ENCODE measurements at regions not wholly inside any gene's neighbourhood (a gene's known extent, or its start where the extent isn't known, plus 50 kb on each side); places are given as distances from the start of the nearest gene placed in this dataset.

DNA sequence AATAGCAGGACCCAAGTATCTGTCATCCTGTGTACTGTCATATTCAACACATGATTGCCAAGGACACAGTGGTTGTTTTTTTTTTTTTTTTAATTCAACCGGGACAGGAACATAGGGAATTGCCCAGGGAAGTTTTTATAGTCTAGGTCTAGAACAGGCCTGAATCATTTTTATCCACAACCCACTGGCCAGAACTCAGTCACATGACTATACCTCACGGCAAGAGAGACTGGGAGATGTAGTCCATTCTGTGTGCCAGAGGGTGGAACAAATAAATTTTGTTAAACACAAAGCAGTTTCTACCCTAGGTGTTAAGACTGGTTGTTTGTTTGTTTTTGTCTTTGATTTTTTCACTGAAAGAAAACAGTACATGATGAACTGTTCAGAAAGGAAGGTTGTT lies 105.8 kb upstream of the SMARCA2 start:
- TF ChIP-seq, protein P1, sequence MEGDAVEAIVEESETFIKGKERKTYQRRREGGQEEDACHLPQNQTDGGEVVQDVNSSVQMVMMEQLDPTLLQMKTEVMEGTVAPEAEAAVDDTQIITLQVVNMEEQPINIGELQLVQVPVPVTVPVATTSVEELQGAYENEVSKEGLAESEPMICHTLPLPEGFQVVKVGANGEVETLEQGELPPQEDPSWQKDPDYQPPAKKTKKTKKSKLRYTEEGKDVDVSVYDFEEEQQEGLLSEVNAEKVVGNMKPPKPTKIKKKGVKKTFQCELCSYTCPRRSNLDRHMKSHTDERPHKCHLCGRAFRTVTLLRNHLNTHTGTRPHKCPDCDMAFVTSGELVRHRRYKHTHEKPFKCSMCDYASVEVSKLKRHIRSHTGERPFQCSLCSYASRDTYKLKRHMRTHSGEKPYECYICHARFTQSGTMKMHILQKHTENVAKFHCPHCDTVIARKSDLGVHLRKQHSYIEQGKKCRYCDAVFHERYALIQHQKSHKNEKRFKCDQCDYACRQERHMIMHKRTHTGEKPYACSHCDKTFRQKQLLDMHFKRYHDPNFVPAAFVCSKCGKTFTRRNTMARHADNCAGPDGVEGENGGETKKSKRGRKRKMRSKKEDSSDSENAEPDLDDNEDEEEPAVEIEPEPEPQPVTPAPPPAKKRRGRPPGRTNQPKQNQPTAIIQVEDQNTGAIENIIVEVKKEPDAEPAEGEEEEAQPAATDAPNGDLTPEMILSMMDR (IDR thresholded peaks at IDR 0.05): no peak
- Mint-ChIP-seq H3K27ac (ENCODE audit: unreplicated experiment) (no peak overlapping the region), H3K9me3 (ENCODE audit: unreplicated experiment) (peaks cover 2% of the 10 kb centered on the region), H3K4me3 (ENCODE audit: unreplicated experiment) (no peak overlapping the region), H3K4me1 (ENCODE audit: unreplicated experiment) (no peaks in the 10 kb centered on the region), H3K36me3 (ENCODE audit: unreplicated experiment) (no peaks in the 10 kb centered on the region), H3K27me3 (ENCODE audit: unreplicated experiment) (no peaks in the 10 kb centered on the region)
- DNase-seq (ENCODE audit: extremely low spot score, unreplicated experiment): no peak

DNA sequence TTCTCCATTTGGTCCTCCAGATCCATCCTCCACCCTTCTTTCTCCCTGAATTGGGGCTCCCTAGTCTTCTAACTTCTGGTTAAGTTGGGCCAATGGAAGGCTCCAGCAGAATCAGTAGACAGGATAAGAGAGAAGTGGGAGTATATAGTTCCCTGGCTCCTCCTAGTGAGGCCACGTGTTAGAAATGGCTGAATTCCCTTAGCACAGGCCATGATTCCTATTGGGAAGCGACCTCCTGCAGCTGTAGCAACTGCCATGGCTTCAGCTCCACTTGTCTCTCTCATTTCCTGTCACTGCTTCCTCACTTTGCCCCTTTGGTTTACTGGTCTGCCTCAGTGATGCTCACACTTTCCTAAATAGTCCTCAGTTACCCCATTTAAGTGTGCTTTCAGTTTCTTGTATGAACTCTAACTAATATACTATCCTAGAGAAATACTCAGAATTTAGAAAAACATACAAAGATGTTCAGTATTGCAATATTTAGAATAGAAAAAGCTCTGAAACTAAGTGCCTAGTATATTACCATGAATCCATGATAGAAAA lies 104.8 kb upstream of the SMARCA2 start:
- TF ChIP-seq, protein P1 (IDR thresholded peaks at IDR 0.05): no peak
- Mint-ChIP-seq H3K27me3 (ENCODE audit: unreplicated experiment) (no peaks in the 10 kb centered on the region), H3K36me3 (ENCODE audit: unreplicated experiment) (no peaks in the 10 kb centered on the region)

DNA sequence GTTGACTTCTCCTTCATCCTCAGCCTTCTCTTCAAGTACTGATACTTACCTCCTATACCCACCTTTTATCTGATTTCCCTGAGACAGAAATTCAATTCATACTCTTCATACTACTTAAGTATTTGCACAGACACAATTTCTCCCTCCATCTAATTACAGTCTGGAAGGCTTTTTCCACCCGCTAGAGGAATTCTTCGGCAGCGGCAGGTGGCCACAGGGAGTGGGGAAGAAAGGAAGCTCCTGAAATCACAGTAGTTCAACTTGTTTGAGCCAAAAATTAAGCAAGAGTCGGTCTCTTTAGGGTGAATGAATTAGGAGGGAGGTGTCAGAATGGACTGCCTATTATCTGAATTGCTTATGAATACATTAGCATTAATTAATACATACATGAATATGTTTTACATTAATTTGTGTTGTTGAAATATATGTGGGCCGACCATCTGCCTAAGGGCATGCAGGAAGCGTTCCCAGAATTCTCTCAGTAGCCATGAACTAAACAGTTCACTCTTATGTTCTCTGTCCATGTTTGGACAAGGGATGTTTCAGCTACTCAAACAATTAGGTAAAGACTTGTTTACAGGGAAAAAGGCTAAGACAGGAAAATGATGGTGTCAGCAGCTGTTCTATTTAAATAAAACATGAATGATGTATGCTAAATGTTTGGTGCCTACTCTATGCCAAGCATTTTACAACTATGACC lies 101.4 kb upstream of the SMARCA2 start:
- DNase-seq (ENCODE audit: extremely low spot score, unreplicated experiment): no peak
- Mint-ChIP-seq H3K36me3 (ENCODE audit: unreplicated experiment) (no peaks in the 10 kb centered on the region), H3K27me3 (ENCODE audit: unreplicated experiment) (no peaks in the 10 kb centered on the region), H3K4me1 (ENCODE audit: unreplicated experiment) (no peaks in the 10 kb centered on the region), H3K9me3 (ENCODE audit: unreplicated experiment) (no peaks in the 10 kb centered on the region), H3K4me3 (ENCODE audit: unreplicated experiment) (no peak overlapping the region), H3K27ac (ENCODE audit: unreplicated experiment) (no peak overlapping the region)
- TF ChIP-seq, protein P1 (IDR thresholded peaks at IDR 0.05): no peak

More for the DNA sequence above, 104.8 kb upstream of the SMARCA2 start:
- H3K4me3 Mint-ChIP-seq (ENCODE audit: unreplicated experiment): no peak overlapping the region
- H3K9me3 Mint-ChIP-seq (ENCODE audit: unreplicated experiment): no peaks in the 10 kb centered on the region
- H3K4me1 Mint-ChIP-seq (ENCODE audit: unreplicated experiment): no peaks in the 10 kb centered on the region
- no peak for DNase-seq (ENCODE audit: extremely low spot score, unreplicated experiment)
- H3K27ac Mint-ChIP-seq (ENCODE audit: unreplicated experiment): no peak overlapping the region

DNA sequence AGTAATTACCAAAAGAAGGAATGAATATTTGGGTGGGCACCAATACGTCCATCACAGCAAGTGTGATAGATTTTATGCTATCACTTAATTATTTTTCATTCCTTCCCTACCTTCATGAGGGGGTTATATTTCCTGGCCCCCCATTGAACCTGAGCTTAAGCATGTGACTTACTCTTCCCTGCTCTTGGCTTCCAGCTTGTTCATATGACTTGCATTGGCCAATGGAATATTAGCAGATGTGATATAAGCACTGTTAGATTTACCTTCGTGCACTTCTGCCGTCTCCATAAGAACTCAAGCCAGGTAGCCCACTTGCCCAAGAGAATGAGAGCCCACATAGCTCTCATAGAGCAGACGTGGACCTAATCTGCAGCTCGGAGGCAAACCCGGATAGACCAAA lies 99.1 kb upstream of the SMARCA2 start:
- no peaks in the 10 kb centered on the region for H3K36me3 Mint-ChIP-seq (ENCODE audit: unreplicated experiment)
- no peak overlapping the region for H3K4me3 Mint-ChIP-seq (ENCODE audit: unreplicated experiment)
- H3K27ac Mint-ChIP-seq (ENCODE audit: unreplicated experiment): no peak overlapping the region
- no peak for DNase-seq (ENCODE audit: extremely low spot score, unreplicated experiment)
- TF ChIP-seq, protein P1 (IDR thresholded peaks at IDR 0.05): no peak
- no peaks in the 10 kb centered on the region for H3K4me1 Mint-ChIP-seq (ENCODE audit: unreplicated experiment)
- no peaks in the 10 kb centered on the region for H3K27me3 Mint-ChIP-seq (ENCODE audit: unreplicated experiment)
- H3K9me3 Mint-ChIP-seq (ENCODE audit: unreplicated experiment): no peaks in the 10 kb centered on the region

DNA sequence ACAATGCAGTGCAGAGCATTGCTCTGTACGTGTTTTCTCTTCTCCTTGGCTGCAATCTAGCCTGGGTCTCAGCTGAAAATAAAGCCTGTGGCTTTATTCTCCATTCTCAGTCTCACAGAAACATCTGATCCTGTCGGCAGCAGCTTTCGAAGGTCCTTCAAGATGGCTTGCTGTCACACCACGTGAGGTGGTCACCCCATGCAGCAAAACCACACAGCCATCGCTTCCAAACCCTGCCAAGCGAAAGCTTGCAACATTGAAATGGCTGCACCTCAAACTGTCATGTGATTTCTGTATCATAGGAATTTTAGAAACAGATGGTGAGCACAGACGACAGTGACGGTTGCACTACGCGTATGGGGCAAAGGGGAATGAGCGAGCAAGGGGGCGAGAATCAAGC lies 98.5 kb upstream of the SMARCA2 start:
- no peak overlapping the region for H3K27ac Mint-ChIP-seq (ENCODE audit: unreplicated experiment)
- H3K36me3 Mint-ChIP-seq (ENCODE audit: unreplicated experiment): no peaks in the 10 kb centered on the region
- TF ChIP-seq, protein P1 (IDR thresholded peaks at IDR 0.05): no peak
- no peak for DNase-seq (ENCODE audit: extremely low spot score, unreplicated experiment)
- no peaks in the 10 kb centered on the region for H3K4me1 Mint-ChIP-seq (ENCODE audit: unreplicated experiment)
- no peaks in the 10 kb centered on the region for H3K27me3 Mint-ChIP-seq (ENCODE audit: unreplicated experiment)
- no peaks in the 10 kb centered on the region for H3K9me3 Mint-ChIP-seq (ENCODE audit: unreplicated experiment)
- H3K4me3 Mint-ChIP-seq (ENCODE audit: unreplicated experiment): no peak overlapping the region

All from osteocyte (in vitro differentiated cells).